TTC549 (cell line): ENCODE measurements at regions not wholly inside any gene's neighbourhood (a gene's known extent, or its start where the extent isn't known, plus 50 kb on each side); places are given as distances from the start of the nearest gene placed in this dataset.

Experiments
- FAIRE-seq: peaks from 2 replicates; lab custom pipeline; 2012; peaks lifted over from hg19 to GRCh38; lab: Jason Lieb, UNC

GRCh38 chr1:22221233-22221780 is 78.4 kb upstream of the WNT4 start:
- no peak for FAIRE-seq

- no peak for FAIRE-seq
These were observed 79.8 kb upstream of the WNT4 start for GRCh38 chr1:22222723-22223122.

GRCh38 chr1:22223176-22223575 is 80.3 kb upstream of the WNT4 start:
- FAIRE-seq: no peak

GRCh38 chr1:22224091-22224490 is 81.2 kb upstream of the WNT4 start:
- FAIRE-seq: no peak

- FAIRE-seq: no peak
These were observed 81.7 kb upstream of the WNT4 start for GRCh38 chr1:22224631-22225030.

- FAIRE-seq: no peak
These were observed 83.1 kb upstream of the WNT4 start for GRCh38 chr1:22225858-22226589.

GRCh38 chr1:22228074-22228473 is 85.2 kb upstream of the WNT4 start:
- no peak for FAIRE-seq

GRCh38 chr1:22228505-22228911 is 85.6 kb upstream of the WNT4 start:
- FAIRE-seq: no peak

GRCh38 chr1:22229379-22229778 is 86.5 kb upstream of the WNT4 start:
- no peak for FAIRE-seq

GRCh38 chr1:22231068-22231593 is 88.2 kb upstream of the WNT4 start:
- FAIRE-seq: no peak

- FAIRE-seq: no peak
These were observed 89.2 kb upstream of the WNT4 start for GRCh38 chr1:22231995-22232690.

GRCh38 chr1:22233222-22233621 is 90.3 kb upstream of the WNT4 start:
- FAIRE-seq: no peak

- no peak for FAIRE-seq
These were observed 91.7 kb upstream of the WNT4 start for GRCh38 chr1:22234476-22235030.

- no peak for FAIRE-seq
These were observed 93.3 kb upstream of the WNT4 start for GRCh38 chr1:22236166-22236565.

- FAIRE-seq: no peak
These were observed 94.0 kb upstream of the WNT4 start for GRCh38 chr1:22236900-22237299.

- FAIRE-seq: no peak
These were observed 94.7 kb upstream of the WNT4 start for GRCh38 chr1:22237433-22238093.

- no peak for FAIRE-seq
These were observed 95.7 kb upstream of the WNT4 start for GRCh38 chr1:22238356-22239224.

- no peak for FAIRE-seq
These were observed 96.5 kb upstream of the WNT4 start for GRCh38 chr1:22239378-22239777.

GRCh38 chr1:22241250-22241649 is 98.4 kb upstream of the WNT4 start:
- FAIRE-seq: no peak

- no peak for FAIRE-seq
These were observed 98.9 kb upstream of the WNT4 start for GRCh38 chr1:22241811-22242210.

- no peak for FAIRE-seq
These were observed 102.3 kb upstream of the WNT4 start for GRCh38 chr1:22245100-22245650.
